Transverse colon (tissue), 4 donors: ENCODE measurements at regions not wholly inside any gene's neighbourhood (a gene's known extent, or its start where the extent isn't known, plus 50 kb on each side); places are given as distances from the start of the nearest gene placed in this dataset.

ENCODE experiments used
- DNase-seq: peaks from one replicate; pipeline ENCODE4 v3.0.0-alpha.2; 2019
- H3K27ac ChIP-seq, 4 donors: fragments of 200-600 bp; sonication (generic); 2 replicates each; pipeline ENCODE4 v1.5.1; 2016 to 2018; ENCODE audit warnings: inconsistent platforms in 4 of 4
- H3K27me3 ChIP-seq: fragments of 200-600 bp; sonication (generic); 2 replicates; pipeline ENCODE4 v1.5.1; 2017; ENCODE audit warnings: inconsistent platforms
- H3K36me3 ChIP-seq, 4 donors: fragments of 200-600 bp; sonication (generic); 2 replicates each; pipeline ENCODE4 v1.5.1; 2017 to 2019; ENCODE audit warnings: inconsistent platforms in 4 of 4
- H3K4me1 ChIP-seq, 4 donors: fragments of 200-600 bp; sonication (generic); 2 replicates each; pipeline ENCODE4 v1.5.1; 2017 to 2020; ENCODE audit warnings: inconsistent platforms in 4 of 4
- H3K4me3 ChIP-seq, 4 donors: fragments of 200-600 bp; sonication (generic); 1 replicate in 1 of 4; 2 replicates in 3 of 4; pipeline versions ENCODE4 v1.5.1 to v1.6.1; 2017 to 2019; ENCODE audit warnings: inconsistent platforms in 4 of 4
- H3K9me3 ChIP-seq, 2 donors: fragments of 200-600 bp; sonication (generic); 2 replicates each; pipeline ENCODE4 v1.5.1; 2017 to 2019; ENCODE audit warnings: inconsistent platforms in 2 of 2
- CTCF ChIP-seq, 5 experiments: fragments of 200-600 bp in 3 of 5; fragments of 450-650 bp in 2 of 5; sonication (generic) in 3 of 5; IDR thresholded peaks; 1 replicate in 2 of 5; 2 replicates in 3 of 5; pipeline ENCODE4 v1.5.1; 2016 to 2017; ENCODE audit warnings: antibody characterized with exemption in 5 of 5, inconsistent platforms in 3 of 5, mild to moderate bottlenecking in 2 of 5, moderate library complexity in 1 of 5
- EP300 ChIP-seq: sonication (generic); formaldehyde crosslinking; IDR thresholded peaks from one replicate; pipeline ENCODE4 v1.6.1; 2017; ENCODE audit warnings: antibody characterized with exemption, low read depth
- POLR2A ChIP-seq: fragments of 450-650 bp; IDR thresholded peaks from one replicate; pipeline ENCODE4 v1.6.1; 2016; ENCODE audit warnings: antibody characterized with exemption, mild to moderate bottlenecking, moderate library complexity
- POLR2AphosphoS5 ChIP-seq, 3 donors: sonication (generic); formaldehyde crosslinking; IDR thresholded peaks; one replicate each; pipeline ENCODE4 v1.6.1; 2016; ENCODE audit warnings: antibody characterized with exemption in 3 of 3
- whole genome bisulfite sequencing, 2 donors: methylation state at CpG; one replicate each; pipeline ENCODE4 v1.1.5; 2018; ENCODE audit warnings: low coverage in 1 of 2; 5-methylcytosine and 5-hydroxymethylcytosine counted together
- in situ Hi-C, 4 donors: fragments of 200-750 bp; cut with MboI; loops; one replicate each; pipeline versions ENCODE4 v1.15.0 to v1.15.1; 2017; ENCODE audit warnings: low sequenced_read_pairs in 3 of 4, low pct_ligation_motif_present in 1 of 4, low pct_unique_long_range_greater_than_20kb in 1 of 4
- intact Hi-C: fragments of 100-400 bp; cut with DNase I; formaldehyde crosslinking; loops from one replicate; pipeline ENCODE4 v1.15.1; 2023; ENCODE audit warnings: low total_unique reads

- TF ChIP-seq POLR2AphosphoS5 (IDR thresholded peaks at IDR 0.05) = no peak
- TF ChIP-seq POLR2A = no peak
- no peak for TF ChIP-seq CTCF (IDR thresholded peaks at IDR 0.05)
- TF ChIP-seq EP300 = no peak
- no peak for DNase-seq
- Histone ChIP-seq H3K27ac (no peak overlapping the region), H3K9me3 (no peaks in the 10 kb centered on the region), H3K36me3 (no peaks in the 10 kb centered on the region), H3K4me1 (no peaks in the 10 kb centered on the region), H3K27me3 (no peaks in the 10 kb centered on the region), H3K4me3 (no peak overlapping the region)
- WGBS, 2 donors = 61 to 92% methylated on average over 1 of the region's 1 CpG
- in situ Hi-C loops (no loop called here), intact Hi-C loops (no loop called here)
These were observed 832.0 kb upstream of the PRMT6 start for GRCh38 chr1:106224426-106224825.

GRCh38 chr1:106225403-106225802 lies 831.1 kb upstream of the PRMT6 start:
- Histone ChIP-seq H3K27ac (no peak overlapping the region), H3K9me3 (no peaks in the 10 kb centered on the region), H3K4me3 (no peak overlapping the region), H3K4me1 (no peaks in the 10 kb centered on the region), H3K36me3 (no peaks in the 10 kb centered on the region), H3K27me3 (no peaks in the 10 kb centered on the region)
- DNase-seq = no peak
- 40 to 67% methylated on average over 1 to 3 of the region's 3 CpGs for WGBS, 2 donors
- in situ Hi-C loops = no loop called here
- TF ChIP-seq POLR2A (no peak), EP300 (no peak), CTCF (IDR thresholded peaks at IDR 0.05) (no peak)
- intact Hi-C loops = loop anchor here (5.0 kb wide), 1 partner anchor 513 kb away; no protein-coding TSS in a partner anchor

- in situ Hi-C loops (no loop called here), intact Hi-C loops (loop anchor here (5.0 kb wide), 1 partner anchor 514 kb away; no protein-coding TSS in a partner anchor)
- Histone ChIP-seq H3K36me3 (no peaks in the 10 kb centered on the region), H3K27me3 (no peaks in the 10 kb centered on the region), H3K27ac (no peak overlapping the region), H3K4me3 (no peak overlapping the region), H3K9me3 (no peaks in the 10 kb centered on the region), H3K4me1 (no peaks in the 10 kb centered on the region)
- TF ChIP-seq CTCF (IDR thresholded peaks at IDR 0.05) = no peak
- no peak for TF ChIP-seq POLR2A
- no peak for TF ChIP-seq EP300
- no peak for TF ChIP-seq POLR2AphosphoS5 (IDR thresholded peaks at IDR 0.05)
- DNase-seq = no peak
- WGBS, 2 donors = 64 to 73% methylated on average over 1 of the region's 1 CpG
These were observed 829.9 kb upstream of the PRMT6 start for GRCh38 chr1:106226550-106226949.

GRCh38 chr1:106232128-106232527 lies 824.3 kb upstream of the PRMT6 start:
- no peaks in the 10 kb centered on the region for H3K9me3 ChIP-seq
- H3K4me3 ChIP-seq = no peak overlapping the region
- no peaks in the 10 kb centered on the region for H3K36me3 ChIP-seq
- intact Hi-C loops (no loop called here), in situ Hi-C loops (no loop called here)
- no peak for DNase-seq
- TF ChIP-seq POLR2AphosphoS5 (IDR thresholded peaks at IDR 0.05) (no peak), EP300 (no peak), CTCF (IDR thresholded peaks at IDR 0.05) (no peak), POLR2A (no peak)
- H3K27ac ChIP-seq = no peak overlapping the region
- H3K27me3 ChIP-seq = no peaks in the 10 kb centered on the region
- no peaks in the 10 kb centered on the region for H3K4me1 ChIP-seq
- WGBS, 2 donors = 80 to 88% methylated on average over 1 of the region's 1 CpG
